WTC11 (cell line): ENCODE measurements at regions not wholly inside any gene's neighbourhood (a gene's known extent, or its start where the extent isn't known, plus 50 kb on each side); places are given as distances from the start of the nearest gene placed in this dataset.

Experiments used
- ATAC-seq: fragments of 200-7000 bp; cut with Tn5 transposase; 2 replicates; pipeline ENCODE4 v1.10.0; 2021; ENCODE audit warnings: mild to moderate bottlenecking, moderate library complexity
- CTCF ChIA-PET: fragments of 300-600 bp; sonication (Branson Sonifier 250); formaldehyde crosslinking; loops from one replicate; lab custom pipeline; 2021; ENCODE audit warnings: antibody characterized with exemption; lab: Charles Lee
- POLR2A ChIA-PET: fragments of 350-600 bp; sonication (Branson Sonifier 250); formaldehyde crosslinking; loops from one replicate; lab custom pipeline; 2021; ENCODE audit warnings: antibody characterized with exemption; lab: Charles Lee
- DNase-seq: peaks from one replicate; pipeline ENCODE4 v3.0.0; 2021; ENCODE audit warnings: low spot score
- H3K27ac Mint-ChIP-seq: 2 replicates; pipeline ENCODE4 v1.8.0; 2021; ENCODE audit warnings: mixed read lengths
- H3K27me3 Mint-ChIP-seq: 2 replicates; pipeline ENCODE4 v1.8.0; 2021; ENCODE audit warnings: low read depth, mild to moderate bottlenecking, moderate library complexity, mixed read lengths
- H3K36me3 Mint-ChIP-seq: 2 replicates; pipeline ENCODE4 v1.8.0; 2021; ENCODE audit warnings: mixed read lengths
- H3K4me1 Mint-ChIP-seq: 2 replicates; pipeline ENCODE4 v1.8.0; 2022; ENCODE audit warnings: mixed read lengths
- H3K4me3 Mint-ChIP-seq: 2 replicates; pipeline ENCODE4 v1.8.0; 2021; ENCODE audit warnings: mild to moderate bottlenecking, moderate library complexity, mixed read lengths
- H3K9me3 Mint-ChIP-seq: 2 replicates; pipeline ENCODE4 v1.8.0; 2021; ENCODE audit warnings: mixed read lengths
- AFF4 ChIP-seq: sonication (generic); formaldehyde crosslinking; IDR thresholded peaks from 2 replicates; pipeline ENCODE4 v1.8.1; 2023; ENCODE audit warnings: mild to moderate bottlenecking, missing genetic modification reagents, borderline replicate concordance
- CREM ChIP-seq: sonication (generic); formaldehyde crosslinking; IDR thresholded peaks from 2 replicates; pipeline ENCODE4 v1.8.1; 2022; ENCODE audit warnings: mild to moderate bottlenecking, missing genetic modification reagents, moderate library complexity
- CTCF ChIP-seq: fragments of 200-600 bp; IDR thresholded peaks from 2 replicates; pipeline ENCODE4 v1.8.0; 2022; ENCODE audit warnings: antibody characterized with exemption
- E2F1 ChIP-seq: sonication (generic); formaldehyde crosslinking; IDR thresholded peaks from 2 replicates; pipeline ENCODE4 v1.8.0; 2022; ENCODE audit warnings: mild to moderate bottlenecking, missing genetic modification reagents
- ETV6 ChIP-seq: sonication (generic); formaldehyde crosslinking; IDR thresholded peaks from 2 replicates; pipeline ENCODE4 v1.8.1; 2022; ENCODE audit warnings: mild to moderate bottlenecking, missing genetic modification reagents
- HMGA2 ChIP-seq: fragments of 250-450 bp; sonication (Bioruptor Pico); IDR thresholded peaks from 2 replicates; pipeline ENCODE4 v1.4.0; 2021; ENCODE audit warnings: mild to moderate bottlenecking, moderate library complexity
- HMGXB4 ChIP-seq: sonication (generic); formaldehyde crosslinking; IDR thresholded peaks from 2 replicates; pipeline ENCODE4 v1.8.1; 2023; ENCODE audit warnings: mild to moderate bottlenecking, moderate library complexity, missing genetic modification reagents
- MAX ChIP-seq: sonication (generic); formaldehyde crosslinking; IDR thresholded peaks from 2 replicates; pipeline ENCODE4 v1.8.0; 2022; ENCODE audit warnings: mild to moderate bottlenecking, missing genetic modification reagents
- MXD4 ChIP-seq: fragments of 250-450 bp; sonication (Bioruptor Pico); IDR thresholded peaks from 2 replicates; pipeline ENCODE4 v1.8.0; 2021; ENCODE audit warnings: mild to moderate bottlenecking, moderate library complexity, borderline replicate concordance
- NFATC4 ChIP-seq: fragments of 250-450 bp; sonication (Bioruptor Pico); IDR thresholded peaks from 2 replicates; pipeline ENCODE4 v1.9.0; 2021; ENCODE audit warnings: mild to moderate bottlenecking
- NFE2L1 ChIP-seq: sonication (generic); formaldehyde crosslinking; IDR thresholded peaks from 2 replicates; pipeline ENCODE4 v1.8.1; 2023; ENCODE audit warnings: missing genetic modification reagents
- PREB ChIP-seq: sonication (generic); formaldehyde crosslinking; IDR thresholded peaks from 2 replicates; pipeline ENCODE4 v1.8.1; 2022; ENCODE audit warnings: mild to moderate bottlenecking, missing genetic modification reagents, moderate library complexity, borderline replicate concordance
- PRRX2 ChIP-seq: fragments of 250-450 bp; sonication (Bioruptor Pico); IDR thresholded peaks from 2 replicates; pipeline ENCODE4 v1.8.0; 2021; ENCODE audit warnings: mild to moderate bottlenecking
- RORB ChIP-seq: fragments of 250-450 bp; sonication (Bioruptor Pico); IDR thresholded peaks from 2 replicates; pipeline ENCODE4 v1.9.0; 2021; ENCODE audit warnings: mild to moderate bottlenecking
- SOX15 ChIP-seq: fragments of 250-450 bp; sonication (Bioruptor Pico); IDR thresholded peaks from 2 replicates; pipeline ENCODE4 v1.9.0; 2021; ENCODE audit warnings: mild to moderate bottlenecking
- ZNF121 ChIP-seq: sonication (generic); formaldehyde crosslinking; IDR thresholded peaks from 2 replicates; pipeline ENCODE4 v1.8.0; 2023; ENCODE audit warnings: missing genetic modification reagents
- ZNF532 ChIP-seq: fragments of 250-450 bp; sonication (Bioruptor Pico); IDR thresholded peaks from 2 replicates; pipeline ENCODE4 v1.9.0; 2021; ENCODE audit warnings: mild to moderate bottlenecking, borderline replicate concordance

GRCh38 chr11:34816698-34817213, 99.4 kb downstream of the APIP start:
- H3K4me3 Mint-ChIP-seq: no peak overlapping the region
- H3K27ac Mint-ChIP-seq: no peak overlapping the region
- DNase-seq: no peak
- peaks cover 48% of the 10 kb centered on the region for H3K9me3 Mint-ChIP-seq
- H3K27me3 Mint-ChIP-seq: 0 out of 2 replicates have a peak, but pooled peaks cover 4% of the 10 kb centered on the region
- CTCF ChIA-PET: no interaction called here
- POLR2A ChIA-PET: no interaction called here
- TF ChIP-seq ZNF121 (CRISPR knock-in tag) (no peak), CREM (CRISPR knock-in tag) (no peak), HMGXB4 (CRISPR knock-in tag) (no peak), PRRX2 (CRISPR knock-in tag) (no peak), HMGA2 (CRISPR knock-in tag) (no peak), RORB (CRISPR knock-in tag) (no peak), ETV6 (CRISPR knock-in tag) (no peak), SOX15 (CRISPR knock-in tag) (no peak), MXD4 (CRISPR knock-in tag) (no peak), NFATC4 (no peak), ZNF532 (no peak), E2F1 (no peak), MAX (no peak), PREB (CRISPR knock-in tag) (no peak), NFE2L1 (no peak), AFF4 (no peak), CTCF (no peak)
- TF ChIP-seq, all 79 proteins: peak for 0
- H3K4me1 Mint-ChIP-seq: no peaks in the 10 kb centered on the region
- no peak for ATAC-seq
- H3K36me3 Mint-ChIP-seq: peaks cover 47% of the 10 kb centered on the region
